Spleen (tissue), 7 donors: ENCODE measurements at regions not wholly inside any gene's neighbourhood (a gene's known extent, or its start where the extent isn't known, plus 50 kb on each side); places are given as distances from the start of the nearest gene placed in this dataset.

ENCODE experiments used
- CTCF ChIP-seq, 11 experiments: fragments of 200-600 bp in 7 of 11; fragments of 450-650 bp in 4 of 11; sonication (generic) in 4 of 11; IDR thresholded peaks in 8 of 11; conservative IDR thresholded peaks in 3 of 11; 1 replicate in 7 of 11; 2 replicates in 4 of 11; pipeline versions ENCODE4 v1.4.0 to v1.8.0; 2016 to 2021; ENCODE audit warnings: antibody characterized with exemption in 11 of 11, inconsistent platforms in 4 of 11, mild to moderate bottlenecking in 1 of 11
- POLR2A ChIP-seq, 3 donors: fragments of 450-650 bp; IDR thresholded peaks; one replicate each; pipeline ENCODE4 v1.5.1; 2017; ENCODE audit warnings: antibody characterized with exemption in 3 of 3, mild to moderate bottlenecking in 1 of 3
- POLR2AphosphoS5 ChIP-seq, 3 donors: sonication (generic); formaldehyde crosslinking; IDR thresholded peaks; one replicate each; pipeline ENCODE4 v1.5.1; 2017; ENCODE audit warnings: antibody characterized with exemption in 3 of 3
- donor health status: DM: no; HTN: no; CAD: no; lungs with moderate emphysema.
- donor health status: DM: no; HTN: no; CAD: no.
- donor health status: DM: no; HTN: no; CAD: no.

GRCh38 chr10:123565691-123566660, 100.2 kb upstream of the GPR26 start:
- TF ChIP-seq CTCF (IDR thresholded peaks at IDR 0.05 in 8 of 11, conservative IDR thresholded peaks at IDR 0.05 in 3 of 11) = no peak
- no peak for TF ChIP-seq POLR2A (IDR thresholded peaks at IDR 0.05)
- TF ChIP-seq POLR2AphosphoS5 (IDR thresholded peaks at IDR 0.05) = no peak
